Pancreas (tissue), 10 donors: ENCODE measurements at regions not wholly inside any gene's neighbourhood (a gene's known extent, or its start where the extent isn't known, plus 50 kb on each side); places are given as distances from the start of the nearest gene placed in this dataset.
A peak's percentile ranks its signal among the peaks of the same experiment; 100 is the strongest.

Source experiments
- ATAC-seq, 4 donors: fragments of 200-7000 bp; cut with Tn5 transposase; one replicate each; pipeline versions ENCODE4 v1.8.0 to v1.9.1; 2020; ENCODE audit warnings: mild to moderate bottlenecking in 4 of 4, moderate library complexity in 4 of 4
- DNase-seq, 6 donors: peaks; one replicate each; pipeline ENCODE4 v3.0.0-alpha.2; 2020
- FAIRE-seq: peaks from 2 replicates; lab custom pipeline; 2012; peaks lifted over from hg19 to GRCh38; lab: Jason Lieb, UNC
- H3K27ac ChIP-seq, 4 donors: fragments of 200-600 bp; sonication (generic); 1 replicate in 3 of 4; 2 replicates in 1 of 4; pipeline versions ENCODE4 v1.5.0 to v1.8.0; 2020
- H3K27me3 ChIP-seq, 4 donors: fragments of 200-600 bp; one replicate each; pipeline ENCODE4 v1.8.0; 2021
- H3K36me3 ChIP-seq, 3 donors: fragments of 200-600 bp; sonication (generic) in 1 of 3; one replicate each; pipeline versions ENCODE4 v1.5.0 to v1.8.0; 2020 to 2021
- H3K4me1 ChIP-seq, 3 donors: fragments of 200-600 bp; one replicate each; pipeline ENCODE4 v1.8.0; 2021
- H3K4me3 ChIP-seq, 4 donors: fragments of 200-600 bp; sonication (generic) in 2 of 4; one replicate each; pipeline versions ENCODE4 v1.5.0 to v1.8.0; 2020 to 2021
- H3K9me3 ChIP-seq, 4 donors: fragments of 200-600 bp; one replicate each; pipeline ENCODE4 v1.8.0; 2021
- CTCF ChIP-seq, 4 donors: fragments of 200-600 bp; sonication (generic) in 3 of 4; IDR thresholded peaks; one replicate each; pipeline versions ENCODE4 v1.5.0 to v1.8.0; 2021; ENCODE audit warnings: antibody characterized with exemption in 4 of 4
- WGBS, 2 donors: extraction: QIAGEN DNeasy Blood & Tissue Kit; methylation state at CpG; one replicate each; pipeline ENCODE4 v1.1.7; 2013; 5-methylcytosine and 5-hydroxymethylcytosine counted together
- intact Hi-C, 3 donors: fragments of 100-400 bp; cut with DNase I; formaldehyde crosslinking; loops; one replicate each; pipeline versions ENCODE4 v1.11.1 to v1.14.2; 2022
- donor health status: healthy with polysubstance abuse.
- donor health status: DM: no; HTN: no; CAD: no; lungs with moderate emphysema.
- donor health status: DM: no; HTN: no; CAD: no.
- donor health status: control.
- donor health status: control.
- donor health status: Bipolar disorder and iron deficiency.
- donor health status: DM: yes; HTN: yes; CAD: no.
- donor health status: DM: no; HTN: no; CAD: no.
- donor health status: DM: no; HTN: no; CAD: no.
- donor health status: DM: yes; HTN: yes; CAD: no.

GRCh38 chr6:115000736-115001135 is 657.9 kb upstream of the HS3ST5 start:
- ATAC-seq: no peak
- no peak for TF ChIP-seq CTCF (IDR thresholded peaks at IDR 0.05)
- Histone ChIP-seq H3K27ac (no peak overlapping the region), H3K9me3 (no peaks in the 10 kb centered on the region), H3K4me1 (no peaks in the 10 kb centered on the region), H3K36me3 (no peaks in the 10 kb centered on the region), H3K4me3 (no peak overlapping the region), H3K27me3 (no peaks in the 10 kb centered on the region)
- no peak for FAIRE-seq
- WGBS, 2 donors: 80 to 89% methylated on average over 4 of the region's 4 CpGs
- DNase-seq: peak in 1 of 6 donors; percentile 42
- intact Hi-C loops: no loop called here

GRCh38 chr6:114998492-114998891 is 655.7 kb upstream of the HS3ST5 start:
- no peak for FAIRE-seq
- WGBS, 2 donors: 79 to 84% methylated on average over 8 of the region's 8 CpGs

GRCh38 chr6:114997813-114998292 is 655.0 kb upstream of the HS3ST5 start:
- FAIRE-seq (no peak), ATAC-seq (no peak), DNase-seq (no peak)
- Histone ChIP-seq H3K36me3 (no peaks in the 10 kb centered on the region), H3K27me3 (no peaks in the 10 kb centered on the region), H3K4me1 (no peaks in the 10 kb centered on the region), H3K9me3 (no peaks in the 10 kb centered on the region), H3K4me3 (no peak overlapping the region), H3K27ac (no peak overlapping the region)
- TF ChIP-seq CTCF (IDR thresholded peaks at IDR 0.05): no peak
- 82 to 88% methylated on average over 4 of the region's 4 CpGs for WGBS, 2 donors
- intact Hi-C loops: no loop called here

More at GRCh38 chr6:114998492-114998891, 655.7 kb upstream of the HS3ST5 start:
- no peak overlapping the region for H3K27ac ChIP-seq
- ATAC-seq: no peak
- intact Hi-C loops: no loop called here
- no peaks in the 10 kb centered on the region for H3K36me3 ChIP-seq
- H3K4me3 ChIP-seq: no peak overlapping the region
- DNase-seq: no peak
- no peaks in the 10 kb centered on the region for H3K4me1 ChIP-seq
- H3K27me3 ChIP-seq: no peaks in the 10 kb centered on the region
- no peak for TF ChIP-seq CTCF (IDR thresholded peaks at IDR 0.05)
- no peaks in the 10 kb centered on the region for H3K9me3 ChIP-seq

GRCh38 chr6:114995526-114995925 is 652.7 kb upstream of the HS3ST5 start:
- ATAC-seq (no peak), FAIRE-seq (no peak), DNase-seq (no peak)
- intact Hi-C loops: no loop called here
- no peaks in the 10 kb centered on the region for H3K4me1 ChIP-seq
- no peak overlapping the region for H3K27ac ChIP-seq
- H3K4me3 ChIP-seq: no peak overlapping the region
- no peaks in the 10 kb centered on the region for H3K36me3 ChIP-seq
- H3K9me3 ChIP-seq: no peaks in the 10 kb centered on the region
- no peak for TF ChIP-seq CTCF (IDR thresholded peaks at IDR 0.05)
- no peaks in the 10 kb centered on the region for H3K27me3 ChIP-seq

- H3K27ac ChIP-seq: no peak overlapping the region
- no peak for DNase-seq
- 86 to 95% methylated on average over 5 of the region's 5 CpGs for WGBS, 2 donors
- no peak for TF ChIP-seq CTCF (IDR thresholded peaks at IDR 0.05)
- FAIRE-seq: no peak
- intact Hi-C loops: no loop called here
- no peaks in the 10 kb centered on the region for H3K27me3 ChIP-seq
- H3K4me3 ChIP-seq: no peak overlapping the region
- H3K4me1 ChIP-seq: no peaks in the 10 kb centered on the region
- ATAC-seq: no peak
- H3K36me3 ChIP-seq: no peaks in the 10 kb centered on the region
- H3K9me3 ChIP-seq: no peaks in the 10 kb centered on the region
Observed at GRCh38 chr6:114989279-114989964, 646.6 kb upstream of the HS3ST5 start.
